Stomach smooth muscle (tissue), 2 donors: ENCODE measurements at regions not wholly inside any gene's neighbourhood (a gene's known extent, or its start where the extent isn't known, plus 50 kb on each side); places are given as distances from the start of the nearest gene placed in this dataset.

Source experiments
- H3K27ac ChIP-seq: one replicate; pipeline ENCODE4 v1.7.0; 2013; ENCODE audit warnings: mild to moderate bottlenecking, low read length, inconsistent platforms
- H3K27me3 ChIP-seq, 2 donors: one replicate each; pipeline ENCODE4 v1.7.0; 2013; ENCODE audit warnings: low read length in 2 of 2; ENCODE audit not compliant: insufficient read depth in 2 of 2, control insufficient read depth in 1 of 2
- H3K36me3 ChIP-seq, 2 donors: one replicate each; pipeline ENCODE4 v1.7.0; 2013; ENCODE audit warnings: low read length in 2 of 2; ENCODE audit not compliant: control insufficient read depth in 2 of 2, insufficient read depth in 2 of 2
- H3K4me1 ChIP-seq: one replicate; pipeline ENCODE4 v1.7.0; 2013; ENCODE audit warnings: low read length; ENCODE audit not compliant: control insufficient read depth, insufficient read depth
- H3K4me3 ChIP-seq, 2 donors: one replicate each; pipeline ENCODE4 v1.7.0; 2013; ENCODE audit warnings: low read length in 2 of 2
- H3K9ac ChIP-seq, 2 donors: one replicate each; pipeline ENCODE4 v1.7.0; 2013; ENCODE audit warnings: low read length in 2 of 2, mild to moderate bottlenecking in 1 of 2
- H3K9me3 ChIP-seq, 2 donors: one replicate each; pipeline ENCODE4 v1.7.0; 2013; ENCODE audit warnings: low read length in 2 of 2; ENCODE audit not compliant: control insufficient read depth in 2 of 2
- donor health status: healthy.
- donor health status: Pancreatic carcinoma.

DNA sequence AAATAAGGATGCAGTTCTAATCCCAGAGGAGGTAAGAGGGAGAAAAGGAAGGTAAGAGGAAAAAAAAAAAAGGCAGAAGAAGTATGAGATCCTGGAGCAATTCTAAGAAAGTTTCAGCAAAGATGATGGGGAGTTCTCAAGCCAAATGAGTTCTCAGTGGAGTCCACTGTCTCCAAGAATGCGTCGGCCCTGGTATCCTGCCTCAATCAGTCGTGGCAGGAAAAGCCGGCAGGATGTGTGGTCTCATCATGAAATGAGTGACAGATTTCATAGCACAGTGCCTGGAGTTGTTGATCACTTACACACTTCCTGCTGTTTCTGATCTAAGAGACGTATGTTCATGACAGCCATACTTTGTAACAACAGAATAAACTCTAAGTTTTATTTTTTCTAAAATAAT, 554.9 kb downstream of the NXPH1 start:
- no peak overlapping the region for H3K27ac ChIP-seq
- no peaks in the 10 kb centered on the region for H3K27me3 ChIP-seq
- H3K9me3 ChIP-seq = no peaks in the 10 kb centered on the region
- no peaks in the 10 kb centered on the region for H3K36me3 ChIP-seq
- H3K4me3 ChIP-seq = no peak overlapping the region
- H3K9ac ChIP-seq = no peak overlapping the region
- H3K4me1 ChIP-seq = no peaks in the 10 kb centered on the region

DNA sequence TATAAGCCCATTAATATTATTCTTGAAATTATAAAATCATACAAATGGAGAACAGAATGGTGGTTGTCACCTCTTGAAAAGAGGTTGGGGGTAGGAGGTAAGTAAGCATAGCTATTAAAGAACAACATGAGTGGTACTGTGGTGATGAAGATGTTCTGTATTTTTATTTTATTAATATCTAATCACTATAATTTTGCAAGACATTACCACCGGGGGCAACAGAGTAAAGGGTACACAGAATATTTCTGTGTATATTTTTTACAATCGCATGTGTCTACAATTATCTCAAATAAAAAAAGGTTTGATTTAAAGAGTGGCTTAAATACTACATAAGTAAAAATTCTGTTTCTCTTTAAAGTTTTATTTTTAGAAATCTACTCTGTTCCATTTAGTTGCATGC, 557.8 kb downstream of the NXPH1 start:
- H3K4me3 ChIP-seq = no peak overlapping the region
- H3K27ac ChIP-seq = no peak overlapping the region
- no peaks in the 10 kb centered on the region for H3K36me3 ChIP-seq
- no peaks in the 10 kb centered on the region for H3K27me3 ChIP-seq
- no peak overlapping the region for H3K9ac ChIP-seq
- H3K4me1 ChIP-seq = no peaks in the 10 kb centered on the region
- no peaks in the 10 kb centered on the region for H3K9me3 ChIP-seq

DNA sequence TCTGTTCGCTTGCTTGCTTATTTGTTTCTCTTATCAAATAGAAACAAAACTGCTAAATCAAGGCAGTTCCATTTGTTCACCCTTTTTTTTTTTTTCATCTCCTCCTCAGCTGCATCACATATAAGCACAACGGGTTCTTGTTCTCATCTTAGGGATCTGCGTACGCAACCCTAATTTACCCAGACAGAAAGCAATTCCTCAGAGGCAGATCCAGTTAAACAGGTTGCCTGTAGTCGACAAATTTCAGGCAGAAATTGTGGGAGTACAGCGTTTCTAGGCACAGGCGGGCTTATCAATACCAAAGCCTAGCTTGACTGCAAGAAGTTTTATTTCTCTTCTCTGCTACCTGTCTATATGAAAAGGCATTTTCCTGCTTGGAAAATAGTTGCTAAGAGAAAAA, 565.4 kb downstream of the NXPH1 start:
- H3K27me3 ChIP-seq = no peaks in the 10 kb centered on the region
- H3K4me3 ChIP-seq = no peak overlapping the region
- no peaks in the 10 kb centered on the region for H3K4me1 ChIP-seq
- H3K9ac ChIP-seq = no peak overlapping the region
- no peaks in the 10 kb centered on the region for H3K36me3 ChIP-seq
- no peaks in the 10 kb centered on the region for H3K9me3 ChIP-seq
- no peak overlapping the region for H3K27ac ChIP-seq

DNA sequence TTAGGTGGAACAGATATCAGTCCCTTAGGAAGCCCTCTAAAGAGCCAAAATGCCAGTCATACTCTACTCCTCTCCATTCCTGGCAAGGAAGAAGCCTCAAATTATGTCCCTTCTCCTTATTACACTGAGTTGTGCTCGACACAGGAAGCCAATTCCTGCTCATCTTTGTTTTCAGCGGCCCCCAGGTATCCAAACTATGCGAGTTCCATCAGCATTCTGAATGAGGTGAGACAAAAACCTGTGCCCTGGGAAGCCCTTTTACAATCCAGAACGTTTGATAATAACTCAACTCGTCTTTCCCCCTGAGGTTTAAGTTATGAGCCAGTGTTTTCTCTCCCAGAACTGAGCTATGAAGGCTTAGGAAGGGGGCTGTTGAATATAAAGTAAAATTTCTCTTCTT, 580.5 kb downstream of the NXPH1 start:
- Histone ChIP-seq H3K4me3 (no peak overlapping the region), H3K36me3 (no peaks in the 10 kb centered on the region), H3K27me3 (no peaks in the 10 kb centered on the region), H3K4me1 (no peaks in the 10 kb centered on the region), H3K9ac (no peak overlapping the region), H3K27ac (no peak overlapping the region), H3K9me3 (no peaks in the 10 kb centered on the region)

DNA sequence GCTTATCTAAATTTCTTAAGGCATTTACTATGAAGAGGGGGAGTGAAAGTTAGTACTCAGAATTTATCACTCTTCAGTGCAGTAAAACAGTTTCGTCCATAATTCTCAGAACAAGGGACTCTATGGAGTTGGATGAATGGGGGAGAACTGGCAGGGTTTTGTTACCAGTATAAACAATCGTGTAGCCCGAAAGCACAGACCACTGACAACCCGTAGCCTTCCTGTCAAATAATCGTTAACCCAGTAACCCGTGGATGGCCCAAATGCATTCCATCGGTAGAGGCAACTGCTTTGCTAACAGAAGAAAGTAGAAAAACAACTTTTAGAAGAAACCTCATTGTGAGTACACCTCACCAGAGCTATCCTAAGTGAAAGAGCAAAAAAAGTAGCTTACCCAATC, 583.9 kb downstream of the NXPH1 start:
- Histone ChIP-seq H3K9ac (no peak overlapping the region), H3K36me3 (no peaks in the 10 kb centered on the region), H3K4me1 (no peaks in the 10 kb centered on the region), H3K27me3 (no peaks in the 10 kb centered on the region), H3K27ac (no peak overlapping the region), H3K9me3 (no peaks in the 10 kb centered on the region), H3K4me3 (no peak overlapping the region)

DNA sequence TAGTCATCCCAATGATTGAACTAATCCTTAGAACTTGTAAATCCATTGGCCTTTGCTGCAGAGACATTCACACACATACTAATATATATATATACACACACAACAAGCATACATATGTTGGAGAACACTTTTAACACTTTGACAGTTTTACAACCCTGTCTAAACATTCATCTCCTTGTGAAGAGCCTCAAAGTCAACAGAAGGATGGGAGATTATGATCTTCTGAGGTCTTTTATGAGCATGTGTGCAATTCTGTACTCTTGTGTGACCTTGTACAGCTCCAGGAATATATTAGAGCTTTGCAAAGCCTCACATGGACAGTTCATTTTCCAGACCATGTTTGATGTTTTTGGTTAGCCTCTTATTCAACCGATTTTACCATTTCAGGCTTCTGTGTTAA, 589.0 kb downstream of the NXPH1 start:
- Histone ChIP-seq H3K4me1 (no peaks in the 10 kb centered on the region), H3K27ac (no peak overlapping the region), H3K27me3 (no peaks in the 10 kb centered on the region), H3K9ac (no peak overlapping the region), H3K4me3 (no peak overlapping the region), H3K9me3 (no peaks in the 10 kb centered on the region), H3K36me3 (no peaks in the 10 kb centered on the region)

DNA sequence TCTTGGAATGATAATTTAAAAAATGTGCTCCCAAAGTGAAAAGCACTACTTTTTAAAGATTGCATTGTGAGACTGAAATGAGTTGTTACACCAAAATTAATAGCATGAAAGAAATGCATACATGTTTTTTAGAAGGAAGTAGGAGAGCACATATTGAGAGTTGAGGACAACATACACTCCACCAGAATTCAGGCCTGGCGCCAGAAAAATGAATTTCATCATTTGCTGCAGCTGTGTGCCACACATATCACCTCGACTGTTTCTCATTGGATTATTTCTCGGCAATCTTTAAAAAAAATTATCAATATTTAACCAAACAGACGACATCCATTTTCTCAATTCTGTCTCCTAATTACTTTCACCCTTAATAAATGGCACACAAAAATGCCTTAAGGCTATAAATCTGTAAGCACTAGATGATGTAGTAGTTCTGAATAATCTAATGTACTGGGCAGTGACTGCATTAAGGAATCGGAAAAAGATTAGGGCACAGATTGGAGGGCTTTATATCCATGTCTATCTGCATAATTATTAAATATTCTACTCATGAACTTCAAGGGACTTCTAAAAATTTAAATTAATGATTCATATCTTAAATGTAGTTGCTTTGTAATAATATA, 590.4 kb downstream of the NXPH1 start:
- Histone ChIP-seq H3K9ac (no peak overlapping the region), H3K4me3 (no peak overlapping the region), H3K27ac (no peak overlapping the region), H3K36me3 (no peaks in the 10 kb centered on the region), H3K27me3 (no peaks in the 10 kb centered on the region), H3K9me3 (no peaks in the 10 kb centered on the region), H3K4me1 (no peaks in the 10 kb centered on the region)

DNA sequence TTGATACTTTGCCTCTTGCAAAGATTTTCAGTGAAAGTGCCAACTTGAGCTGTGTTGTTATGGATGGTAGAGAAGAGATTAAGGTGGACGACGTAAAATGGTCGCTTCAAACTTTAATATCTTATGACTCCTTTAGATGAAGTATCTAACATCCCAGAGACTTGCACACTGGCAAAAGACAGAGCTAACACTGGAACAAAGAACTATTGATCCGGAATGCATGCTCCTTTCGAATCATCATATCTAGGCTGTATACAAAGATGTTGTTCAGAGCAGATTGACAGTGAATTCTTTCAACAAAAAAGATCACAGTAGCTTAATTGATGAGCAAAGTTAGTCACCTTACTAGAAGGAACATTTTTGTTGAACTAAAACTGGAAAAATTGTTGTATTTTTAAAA, 592.7 kb downstream of the NXPH1 start:
- H3K9ac ChIP-seq = no peak overlapping the region
- H3K27ac ChIP-seq = no peak overlapping the region
- no peaks in the 10 kb centered on the region for H3K36me3 ChIP-seq
- H3K4me1 ChIP-seq = no peaks in the 10 kb centered on the region
- H3K9me3 ChIP-seq = no peaks in the 10 kb centered on the region
- no peaks in the 10 kb centered on the region for H3K27me3 ChIP-seq
- H3K4me3 ChIP-seq = no peak overlapping the region

DNA sequence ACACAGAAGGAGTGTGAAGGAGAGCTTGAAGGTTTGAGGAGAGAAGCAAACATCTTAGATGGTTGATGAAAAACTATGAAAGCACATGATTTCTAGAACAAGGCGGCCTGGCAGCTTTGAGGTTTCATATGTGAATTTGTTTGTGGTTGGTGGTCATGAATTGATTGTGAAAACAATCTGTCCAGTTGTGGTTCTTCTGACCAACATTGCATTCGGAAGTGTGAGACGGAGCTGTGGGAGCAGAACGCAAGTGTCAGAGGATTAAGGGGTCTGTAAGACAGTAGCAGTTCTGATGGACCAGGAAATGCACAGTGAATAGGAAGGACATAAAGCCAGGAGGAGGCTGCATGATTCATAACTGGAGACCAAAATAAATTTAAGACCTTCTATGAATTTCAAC, 594.6 kb downstream of the NXPH1 start:
- Histone ChIP-seq H3K4me1 (no peaks in the 10 kb centered on the region), H3K27ac (no peak overlapping the region), H3K9me3 (no peaks in the 10 kb centered on the region)

DNA sequence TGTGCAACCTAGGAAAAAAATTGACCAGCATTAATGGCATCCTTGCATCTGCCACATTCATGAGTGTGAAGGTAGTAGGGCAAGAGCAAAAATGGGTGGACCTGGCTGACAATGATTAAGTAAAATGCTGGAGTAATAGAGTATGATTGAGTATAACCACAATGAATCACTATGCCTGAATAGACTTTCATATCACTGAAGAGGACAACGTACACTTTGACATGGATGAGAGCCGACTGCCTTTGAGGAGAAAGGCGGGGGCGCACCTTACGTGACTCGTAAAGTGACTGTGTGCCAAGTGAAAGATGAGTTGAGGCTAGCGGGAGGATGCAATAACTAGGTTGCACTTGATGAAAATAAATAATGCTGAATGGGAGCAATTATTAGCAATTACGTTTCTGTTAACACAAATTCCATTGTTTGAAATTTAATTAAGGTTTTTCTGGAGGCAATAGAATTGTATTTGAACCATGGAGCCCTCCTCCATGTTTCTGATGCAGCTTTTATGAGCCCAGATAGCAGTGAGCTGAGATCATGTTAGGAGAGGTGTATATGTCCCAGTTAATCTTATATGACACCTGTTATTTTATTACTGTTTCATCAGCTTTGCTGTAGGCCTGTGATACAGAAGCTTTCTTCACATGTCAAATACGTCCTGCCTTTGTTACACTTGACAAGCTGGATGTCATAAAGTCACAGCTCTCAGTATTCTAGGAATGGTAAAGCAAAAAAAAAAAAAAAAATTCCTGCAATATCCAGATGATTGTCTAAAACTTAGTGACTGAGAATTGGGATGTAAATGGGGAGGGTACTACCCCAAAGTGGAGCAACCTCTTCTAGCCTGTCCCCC, 596.5 kb downstream of the NXPH1 start:
- Histone ChIP-seq H3K27me3 (no peaks in the 10 kb centered on the region), H3K36me3 (no peaks in the 10 kb centered on the region), H3K9ac (no peak overlapping the region), H3K4me3 (no peak overlapping the region), H3K9me3 (no peaks in the 10 kb centered on the region), H3K4me1 (no peaks in the 10 kb centered on the region), H3K27ac (no peak overlapping the region)

More for the DNA sequence above, 594.6 kb downstream of the NXPH1 start:
- H3K36me3 ChIP-seq = no peaks in the 10 kb centered on the region
- H3K27me3 ChIP-seq = no peaks in the 10 kb centered on the region
- H3K9ac ChIP-seq = no peak overlapping the region
- H3K4me3 ChIP-seq = no peak overlapping the region

DNA sequence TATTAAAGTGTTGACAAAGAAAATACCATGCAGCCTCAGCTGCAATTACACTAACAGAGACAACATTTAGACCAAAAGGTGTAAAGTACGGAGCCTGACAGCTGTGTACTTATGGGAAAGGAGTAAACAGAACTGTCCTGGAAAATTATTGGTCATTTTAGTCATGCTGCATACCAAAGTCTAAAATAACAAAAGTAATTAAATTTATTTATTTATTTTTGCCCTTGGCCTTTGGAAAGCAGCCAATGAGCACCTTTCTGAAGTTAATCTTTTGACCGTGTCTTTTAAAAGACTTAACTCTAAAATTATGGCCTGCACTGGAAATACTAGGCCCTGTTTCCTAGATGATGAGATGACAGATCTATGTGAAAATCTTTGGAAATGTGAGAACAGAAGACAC, 597.6 kb downstream of the NXPH1 start:
- Histone ChIP-seq H3K27me3 (no peaks in the 10 kb centered on the region), H3K4me1 (no peaks in the 10 kb centered on the region), H3K36me3 (no peaks in the 10 kb centered on the region), H3K27ac (no peak overlapping the region), H3K9me3 (no peaks in the 10 kb centered on the region), H3K9ac (no peak overlapping the region), H3K4me3 (no peak overlapping the region)
